ENCODE measurements at regions not wholly inside any gene's neighbourhood (a gene's known extent, or its start where the extent isn't known, plus 50 kb on each side); places are given as distances from the start of the nearest gene placed in this dataset.

GRCh38 chr15:38886315-38887163 lies 321.9 kb upstream of the RASGRP1 start:
- H3K4me1 ChIP-seq (ENCODE audit: control insufficient read depth, insufficient read depth, low read length, poor library complexity, severe bottlenecking) = no peaks in the 10 kb centered on the region
- no peaks in the 10 kb centered on the region for H3K36me3 ChIP-seq (ENCODE audit: control insufficient read depth, insufficient read depth, low read length)
- no peak overlapping the region for H3K4me3 ChIP-seq (ENCODE audit: insufficient read depth, low read depth, low read length, poor library complexity, severe bottlenecking)
- no peak for DNase-seq
- no peaks in the 10 kb centered on the region for H3K9me3 ChIP-seq (ENCODE audit: control insufficient read depth, low read length)
- no peak overlapping the region for H3K27ac ChIP-seq (ENCODE audit: insufficient read depth, low read length, poor library complexity, severe bottlenecking)
- H3K27me3 ChIP-seq (replicated peaks; ENCODE audit: control insufficient read depth, insufficient read depth, low read length, poor library complexity, severe bottlenecking) = no peaks in the 10 kb centered on the region

GRCh38 chr15:38888701-38889221 lies 324.1 kb upstream of the RASGRP1 start:
- DNase-seq = no peak
- Histone ChIP-seq H3K36me3 (ENCODE audit: control insufficient read depth, insufficient read depth, low read length) (no peaks in the 10 kb centered on the region), H3K9me3 (ENCODE audit: control insufficient read depth, low read length) (no peaks in the 10 kb centered on the region), H3K27ac (ENCODE audit: insufficient read depth, low read length, poor library complexity, severe bottlenecking) (no peak overlapping the region), H3K4me1 (ENCODE audit: control insufficient read depth, insufficient read depth, low read length, poor library complexity, severe bottlenecking) (no peaks in the 10 kb centered on the region), H3K27me3 (replicated peaks; ENCODE audit: control insufficient read depth, insufficient read depth, low read length, poor library complexity, severe bottlenecking) (no peaks in the 10 kb centered on the region), H3K4me3 (ENCODE audit: insufficient read depth, low read depth, low read length, poor library complexity, severe bottlenecking) (no peak overlapping the region)

- Histone ChIP-seq H3K27me3 (replicated peaks; ENCODE audit: control insufficient read depth, insufficient read depth, low read length, poor library complexity, severe bottlenecking) (no peaks in the 10 kb centered on the region), H3K4me3 (ENCODE audit: insufficient read depth, low read depth, low read length, poor library complexity, severe bottlenecking) (no peak overlapping the region), H3K27ac (ENCODE audit: insufficient read depth, low read length, poor library complexity, severe bottlenecking) (no peak overlapping the region), H3K9me3 (ENCODE audit: control insufficient read depth, low read length) (no peaks in the 10 kb centered on the region), H3K36me3 (ENCODE audit: control insufficient read depth, insufficient read depth, low read length) (no peaks in the 10 kb centered on the region), H3K4me1 (ENCODE audit: control insufficient read depth, insufficient read depth, low read length, poor library complexity, severe bottlenecking) (no peaks in the 10 kb centered on the region)
- DNase-seq = no peak
These were observed 325.6 kb upstream of the RASGRP1 start for GRCh38 chr15:38890194-38890593.

GRCh38 chr15:38893925-38894242 lies 329.3 kb upstream of the RASGRP1 start:
- Histone ChIP-seq H3K27ac (ENCODE audit: insufficient read depth, low read length, poor library complexity, severe bottlenecking) (no peak overlapping the region), H3K4me3 (ENCODE audit: insufficient read depth, low read depth, low read length, poor library complexity, severe bottlenecking) (no peak overlapping the region), H3K36me3 (ENCODE audit: control insufficient read depth, insufficient read depth, low read length) (no peaks in the 10 kb centered on the region), H3K27me3 (replicated peaks; ENCODE audit: control insufficient read depth, insufficient read depth, low read length, poor library complexity, severe bottlenecking) (no peaks in the 10 kb centered on the region), H3K9me3 (ENCODE audit: control insufficient read depth, low read length) (no peaks in the 10 kb centered on the region), H3K4me1 (ENCODE audit: control insufficient read depth, insufficient read depth, low read length, poor library complexity, severe bottlenecking) (no peaks in the 10 kb centered on the region)
- no peak for DNase-seq

- Histone ChIP-seq H3K36me3 (ENCODE audit: control insufficient read depth, insufficient read depth, low read length) (no peaks in the 10 kb centered on the region), H3K27me3 (replicated peaks; ENCODE audit: control insufficient read depth, insufficient read depth, low read length, poor library complexity, severe bottlenecking) (no peaks in the 10 kb centered on the region)
These were observed 329.8 kb upstream of the RASGRP1 start for GRCh38 chr15:38894243-38894948.

GRCh38 chr15:38895326-38896255 lies 331.0 kb upstream of the RASGRP1 start:
- no peak for DNase-seq
- H3K9me3 ChIP-seq (ENCODE audit: control insufficient read depth, low read length) = no peaks in the 10 kb centered on the region
- no peaks in the 10 kb centered on the region for H3K36me3 ChIP-seq (ENCODE audit: control insufficient read depth, insufficient read depth, low read length)
- H3K27ac ChIP-seq (ENCODE audit: insufficient read depth, low read length, poor library complexity, severe bottlenecking) = no peak overlapping the region
- no peaks in the 10 kb centered on the region for H3K27me3 ChIP-seq (replicated peaks; ENCODE audit: control insufficient read depth, insufficient read depth, low read length, poor library complexity, severe bottlenecking)
- no peak overlapping the region for H3K4me3 ChIP-seq (ENCODE audit: insufficient read depth, low read depth, low read length, poor library complexity, severe bottlenecking)
- H3K4me1 ChIP-seq (ENCODE audit: control insufficient read depth, insufficient read depth, low read length, poor library complexity, severe bottlenecking) = no peaks in the 10 kb centered on the region

More at GRCh38 chr15:38894243-38894948, 329.8 kb upstream of the RASGRP1 start:
- no peak for DNase-seq
- Histone ChIP-seq H3K4me3 (ENCODE audit: insufficient read depth, low read depth, low read length, poor library complexity, severe bottlenecking) (no peak overlapping the region), H3K4me1 (ENCODE audit: control insufficient read depth, insufficient read depth, low read length, poor library complexity, severe bottlenecking) (no peaks in the 10 kb centered on the region), H3K27ac (ENCODE audit: insufficient read depth, low read length, poor library complexity, severe bottlenecking) (no peak overlapping the region), H3K9me3 (ENCODE audit: control insufficient read depth, low read length) (no peaks in the 10 kb centered on the region)

GRCh38 chr15:38896647-38897046 lies 332.0 kb upstream of the RASGRP1 start:
- Histone ChIP-seq H3K36me3 (ENCODE audit: control insufficient read depth, insufficient read depth, low read length) (no peaks in the 10 kb centered on the region), H3K27ac (ENCODE audit: insufficient read depth, low read length, poor library complexity, severe bottlenecking) (no peak overlapping the region), H3K27me3 (replicated peaks; ENCODE audit: control insufficient read depth, insufficient read depth, low read length, poor library complexity, severe bottlenecking) (no peaks in the 10 kb centered on the region), H3K4me3 (ENCODE audit: insufficient read depth, low read depth, low read length, poor library complexity, severe bottlenecking) (no peak overlapping the region), H3K9me3 (ENCODE audit: control insufficient read depth, low read length) (no peaks in the 10 kb centered on the region), H3K4me1 (ENCODE audit: control insufficient read depth, insufficient read depth, low read length, poor library complexity, severe bottlenecking) (no peaks in the 10 kb centered on the region)
- DNase-seq = no peak

- H3K27me3 ChIP-seq (replicated peaks; ENCODE audit: control insufficient read depth, insufficient read depth, low read length, poor library complexity, severe bottlenecking) = no peaks in the 10 kb centered on the region
- H3K4me3 ChIP-seq (ENCODE audit: insufficient read depth, low read depth, low read length, poor library complexity, severe bottlenecking) = no peak overlapping the region
- DNase-seq = no peak
- H3K4me1 ChIP-seq (ENCODE audit: control insufficient read depth, insufficient read depth, low read length, poor library complexity, severe bottlenecking) = no peaks in the 10 kb centered on the region
- no peak overlapping the region for H3K27ac ChIP-seq (ENCODE audit: insufficient read depth, low read length, poor library complexity, severe bottlenecking)
- H3K36me3 ChIP-seq (ENCODE audit: control insufficient read depth, insufficient read depth, low read length) = no peaks in the 10 kb centered on the region
- H3K9me3 ChIP-seq (ENCODE audit: control insufficient read depth, low read length) = no peaks in the 10 kb centered on the region
These were observed 332.9 kb upstream of the RASGRP1 start for GRCh38 chr15:38897551-38897950.

GRCh38 chr15:38898236-38898635 lies 333.6 kb upstream of the RASGRP1 start:
- H3K4me1 ChIP-seq (ENCODE audit: control insufficient read depth, insufficient read depth, low read length, poor library complexity, severe bottlenecking) = no peaks in the 10 kb centered on the region
- H3K4me3 ChIP-seq (ENCODE audit: insufficient read depth, low read depth, low read length, poor library complexity, severe bottlenecking) = no peak overlapping the region
- H3K27ac ChIP-seq (ENCODE audit: insufficient read depth, low read length, poor library complexity, severe bottlenecking) = no peak overlapping the region
- no peaks in the 10 kb centered on the region for H3K27me3 ChIP-seq (replicated peaks; ENCODE audit: control insufficient read depth, insufficient read depth, low read length, poor library complexity, severe bottlenecking)
- no peaks in the 10 kb centered on the region for H3K9me3 ChIP-seq (ENCODE audit: control insufficient read depth, low read length)
- no peak for DNase-seq
- no peaks in the 10 kb centered on the region for H3K36me3 ChIP-seq (ENCODE audit: control insufficient read depth, insufficient read depth, low read length)
